ENCODE measurements at regions not wholly inside any gene's neighbourhood (a gene's known extent, or its start where the extent isn't known, plus 50 kb on each side); places are given as distances from the start of the nearest gene placed in this dataset.
"Not testable (repeated sequence)": the region's sequence is repeated elsewhere in the genome, so short reads cannot be mapped to it uniquely, and the experiment has no call there.

GRCh38 chr9:31916591-31917241, 467.7 kb upstream of the ACO1 start:
- DNase-seq (ENCODE audit: missing footprints) (no peak), ATAC-seq (no peak)
- intact Hi-C loops (cut with DNase I), result no loop called here

GRCh38 chr9:31937737-31938136, 446.7 kb upstream of the ACO1 start:
- ATAC-seq; intact Hi-C loops (cut with DNase I): not testable (repeated sequence)

GRCh38 chr9:31950756-31951155, 433.7 kb upstream of the ACO1 start:
- ATAC-seq (no peak), DNase-seq (ENCODE audit: missing footprints) (no peak)
- intact Hi-C loops (cut with DNase I), result no loop called here

More at GRCh38 chr9:31937737-31938136, 446.7 kb upstream of the ACO1 start:
- not testable (repeated sequence) for DNase-seq (ENCODE audit: missing footprints)

- no peak for DNase-seq (ENCODE audit: missing footprints)
- ATAC-seq, result no peak
- intact Hi-C loops (cut with DNase I), result no loop called here
Measured at GRCh38 chr9:31958572-31958971, 425.9 kb upstream of the ACO1 start.

DNA sequence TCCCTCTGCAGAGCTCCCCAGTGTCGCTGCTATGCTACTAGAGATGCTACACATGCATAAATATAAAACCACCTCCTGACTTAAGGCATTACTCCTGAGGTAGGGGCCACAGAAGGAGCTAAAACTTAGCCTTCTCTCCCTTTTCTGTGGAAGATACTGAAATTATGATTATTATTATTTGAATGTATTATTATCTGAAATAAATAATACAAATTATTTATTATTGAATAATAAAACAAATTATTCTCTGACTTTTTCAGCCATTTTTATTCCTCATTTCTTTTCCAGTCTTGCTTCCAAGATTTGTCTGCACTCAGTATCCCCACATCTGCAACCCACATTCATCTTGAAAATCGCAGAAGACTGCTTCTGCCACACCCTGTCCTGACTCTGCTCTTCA, 414.9 kb upstream of the ACO1 start:
- DNase-seq (ENCODE audit: missing footprints) (no peak), ATAC-seq (no peak)
- intact Hi-C loops (cut with DNase I), result no loop called here

DNA sequence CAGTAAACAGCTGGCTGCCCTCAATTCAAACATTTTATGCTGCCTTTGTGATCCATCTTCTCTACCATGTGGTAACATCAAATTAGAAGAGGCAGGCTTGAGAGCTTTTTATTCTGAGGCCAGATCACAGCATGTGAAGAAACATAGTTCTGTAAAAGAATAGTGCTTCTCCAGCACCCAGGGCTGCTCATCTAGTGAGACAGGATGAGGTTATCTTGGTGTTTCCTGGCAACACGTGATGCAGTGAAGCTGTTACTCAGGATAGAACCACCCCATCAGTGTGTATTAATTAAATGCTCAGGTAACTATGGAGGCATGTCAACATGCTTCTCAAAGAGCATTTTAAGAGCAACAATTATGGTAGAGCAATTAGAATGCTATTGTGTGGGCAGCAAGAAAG, 400.5 kb upstream of the ACO1 start:
- DNase-seq (ENCODE audit: missing footprints) (no peak), ATAC-seq (no peak)
- intact Hi-C loops (cut with DNase I), result no loop called here

DNA sequence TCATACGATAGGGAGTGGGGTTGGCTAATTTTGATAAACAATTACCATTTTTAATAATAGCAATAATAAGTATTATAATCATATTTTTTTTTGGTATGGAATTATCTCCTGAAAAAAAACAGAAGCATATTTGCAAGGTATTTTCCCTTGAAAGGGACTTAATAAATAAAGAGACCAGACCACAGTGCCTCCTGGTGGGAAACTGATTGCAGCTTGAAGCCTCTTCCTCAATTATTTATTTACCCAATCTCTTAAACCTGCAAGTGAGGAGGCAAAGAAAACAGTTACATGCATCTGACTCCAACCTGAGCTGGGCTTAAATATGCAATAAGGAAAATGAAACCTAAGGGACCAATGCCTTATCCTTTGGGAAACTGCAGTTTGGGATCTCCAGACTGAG, 388.1 kb upstream of the ACO1 start:
- DNase-seq (ENCODE audit: missing footprints) (no peak), ATAC-seq (no peak)
- intact Hi-C loops (cut with DNase I), result no loop called here

- intact Hi-C loops (cut with DNase I), result no loop called here
- no peak for ATAC-seq
Measured at GRCh38 chr9:32004431-32005076, 379.9 kb upstream of the ACO1 start.

DNA sequence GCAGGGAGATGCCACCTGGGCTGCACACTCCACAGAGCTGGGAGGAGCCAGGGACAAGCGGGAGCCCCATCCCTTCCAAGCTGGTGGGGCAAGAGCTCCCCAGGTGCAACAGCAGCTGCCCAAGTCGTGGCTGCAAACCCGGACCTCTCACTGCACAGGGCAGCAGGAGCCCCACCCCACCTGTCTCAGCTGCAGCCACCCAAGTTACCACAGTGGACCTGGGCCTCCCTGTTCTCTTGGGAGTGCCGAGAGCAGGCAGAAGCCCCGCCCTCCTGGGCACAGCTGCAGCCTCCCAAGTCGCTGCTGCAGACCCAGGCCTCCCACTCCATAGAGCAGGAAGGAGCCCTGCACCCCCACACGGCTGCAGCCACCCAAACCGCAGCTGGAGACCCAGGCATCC, 374.1 kb upstream of the ACO1 start:
- no peak for ATAC-seq
- DNase-seq (ENCODE audit: missing footprints), result no peak
- intact Hi-C loops (cut with DNase I), result no loop called here

More at GRCh38 chr9:32004431-32005076, 379.9 kb upstream of the ACO1 start:
- no peak for DNase-seq (ENCODE audit: missing footprints)

DNA sequence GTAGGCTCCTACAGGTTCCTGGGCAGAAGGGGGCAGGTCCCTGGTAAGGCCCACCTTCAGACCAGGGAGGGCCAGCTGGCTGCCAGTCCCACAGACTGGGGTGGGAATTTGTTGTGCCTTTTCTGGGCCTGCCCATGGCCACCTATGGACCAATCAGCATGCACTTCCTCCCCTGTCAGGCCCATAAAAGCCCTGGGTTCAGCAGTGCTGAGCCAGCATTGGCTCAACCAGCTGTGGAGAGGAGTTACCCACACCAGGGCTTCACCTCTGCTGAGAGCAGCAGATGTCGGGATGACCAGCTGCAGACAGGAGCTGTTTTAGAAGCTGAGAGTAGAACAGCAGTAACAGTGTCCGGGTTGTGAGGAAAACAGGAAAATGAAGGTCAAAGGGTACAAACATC, 373.4 kb upstream of the ACO1 start:
- intact Hi-C loops (cut with DNase I), result no loop called here
- DNase-seq (ENCODE audit: missing footprints) (no peak), ATAC-seq (no peak)

DNA sequence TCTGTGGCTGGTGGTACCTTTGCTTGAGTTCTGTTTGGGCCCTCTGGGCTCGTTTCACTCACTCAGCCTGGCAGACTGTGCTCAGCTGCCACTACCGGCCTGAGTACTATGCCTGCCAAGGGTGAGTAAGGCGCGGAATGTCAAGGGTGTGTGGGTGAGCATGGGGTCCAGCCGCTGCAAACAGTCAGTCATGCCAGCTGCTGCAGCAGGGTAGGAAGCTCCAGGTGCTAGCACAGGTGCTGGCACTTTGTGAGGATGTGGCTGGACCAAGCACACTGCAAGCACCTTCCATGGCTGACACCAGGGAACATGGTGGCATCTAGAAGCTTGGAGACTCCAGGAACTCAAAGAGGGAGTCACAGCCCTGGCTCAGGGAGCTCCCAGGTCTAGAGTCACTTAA, 368.6 kb upstream of the ACO1 start:
- intact Hi-C loops (cut with DNase I), result no loop called here
- ATAC-seq (no peak), DNase-seq (ENCODE audit: missing footprints) (no peak)

DNA sequence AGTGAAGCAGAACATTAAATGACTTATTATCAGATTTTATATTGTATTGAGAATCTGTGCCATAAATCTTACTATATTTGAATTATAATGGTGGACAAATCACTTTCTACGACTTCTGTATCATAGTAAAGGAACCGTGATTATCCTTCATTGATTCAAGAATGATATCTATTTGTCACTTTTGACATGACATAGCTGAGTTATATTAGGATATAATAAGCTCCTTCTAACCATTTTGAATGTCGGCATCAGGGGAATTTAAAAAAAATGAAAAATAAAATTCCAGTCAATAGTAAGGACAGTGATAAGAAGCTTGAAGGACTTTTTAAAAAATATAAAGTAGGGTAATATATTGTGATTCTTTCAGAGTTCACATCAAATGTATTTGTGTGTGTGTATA, 338.9 kb upstream of the ACO1 start:
- DNase-seq (ENCODE audit: missing footprints), result no peak
- intact Hi-C loops (cut with DNase I), result no loop called here

GRCh38 chr9:32067261-32067660, 317.2 kb upstream of the ACO1 start:
- ATAC-seq, result no peak
- intact Hi-C loops (cut with DNase I), result no loop called here
- no peak for DNase-seq (ENCODE audit: missing footprints)

More for the DNA sequence above, 338.9 kb upstream of the ACO1 start:
- no peak for ATAC-seq

DNA sequence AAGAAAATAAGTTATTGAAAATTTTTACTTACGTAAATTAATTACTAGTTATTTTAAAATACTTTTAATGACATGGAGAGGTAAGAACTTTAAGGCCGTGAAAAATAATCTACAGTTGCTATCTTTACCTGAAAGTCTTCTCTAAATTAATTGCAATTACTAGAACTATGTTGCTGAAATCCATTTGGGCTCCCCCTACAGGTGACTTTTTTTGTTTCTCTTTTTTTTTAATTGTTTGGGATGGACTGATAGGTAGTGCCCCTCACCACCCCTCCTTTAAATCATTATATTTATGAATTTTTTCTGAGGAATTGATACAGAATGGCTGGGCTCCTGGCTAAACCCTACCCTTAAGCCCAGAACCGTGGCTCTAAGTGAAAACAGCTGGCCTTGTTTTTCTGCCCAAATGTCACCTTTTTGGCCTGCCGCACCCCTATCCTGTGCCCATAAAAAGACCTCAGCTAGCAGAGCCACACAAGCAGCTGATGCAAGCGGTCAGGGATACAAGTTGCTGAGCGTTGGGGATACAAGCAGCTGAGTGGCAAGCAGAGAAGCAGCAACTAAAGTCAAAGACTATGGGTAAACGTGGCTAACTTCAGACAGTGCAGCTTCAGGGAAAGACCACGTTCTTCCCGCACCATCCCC, 315.2 kb upstream of the ACO1 start:
- intact Hi-C loops (cut with DNase I), result no loop called here
- DNase-seq (ENCODE audit: missing footprints), result no peak
- ATAC-seq, result no peak

DNA sequence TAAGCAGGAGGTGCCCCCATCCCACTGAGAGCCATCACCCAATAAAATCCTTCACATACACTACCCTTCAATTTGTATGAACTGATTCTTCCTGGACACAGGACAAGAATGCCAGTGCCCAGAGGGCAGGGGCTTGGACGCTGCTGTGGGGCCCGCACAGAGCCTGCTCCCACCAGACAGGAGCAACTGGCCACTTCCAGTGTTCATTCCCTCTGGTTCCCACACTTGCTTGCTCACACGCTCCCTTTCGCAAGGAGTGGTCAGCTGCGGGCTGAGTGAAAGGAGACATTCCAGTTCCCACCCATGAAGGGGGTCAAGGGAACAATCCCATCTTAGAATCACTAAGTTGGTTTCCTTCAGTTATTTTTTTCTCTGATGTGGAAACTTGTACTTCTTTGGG, 314.5 kb upstream of the ACO1 start:
- no peak for DNase-seq (ENCODE audit: missing footprints)
- intact Hi-C loops (cut with DNase I), result no loop called here
- no peak for ATAC-seq

DNA sequence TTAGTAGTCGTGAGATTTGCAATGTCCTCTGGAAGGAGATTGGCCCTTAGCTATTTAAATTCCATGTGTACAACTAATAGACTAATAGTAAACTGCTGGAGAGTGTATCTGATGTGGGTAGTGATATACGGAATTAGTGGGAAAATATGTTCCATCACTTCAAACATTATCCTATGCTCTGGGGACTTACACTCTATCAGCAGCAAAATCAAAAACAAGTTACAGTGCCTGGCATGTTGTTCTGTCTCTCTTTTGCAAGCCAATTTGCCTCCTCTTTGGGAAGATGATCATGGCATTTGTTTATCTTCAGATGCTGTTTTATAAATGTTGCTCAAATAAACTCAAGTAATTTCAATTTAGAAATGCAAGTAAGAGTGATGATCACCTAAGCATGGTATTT, 311.9 kb upstream of the ACO1 start:
- ATAC-seq, result no peak
- no peak for DNase-seq (ENCODE audit: missing footprints)
- intact Hi-C loops (cut with DNase I), result no loop called here

- DNase-seq (ENCODE audit: missing footprints) (no peak), ATAC-seq (no peak)
- intact Hi-C loops (cut with DNase I), result no loop called here
Measured at GRCh38 chr9:32092031-32092430, 292.4 kb upstream of the ACO1 start.

DNA sequence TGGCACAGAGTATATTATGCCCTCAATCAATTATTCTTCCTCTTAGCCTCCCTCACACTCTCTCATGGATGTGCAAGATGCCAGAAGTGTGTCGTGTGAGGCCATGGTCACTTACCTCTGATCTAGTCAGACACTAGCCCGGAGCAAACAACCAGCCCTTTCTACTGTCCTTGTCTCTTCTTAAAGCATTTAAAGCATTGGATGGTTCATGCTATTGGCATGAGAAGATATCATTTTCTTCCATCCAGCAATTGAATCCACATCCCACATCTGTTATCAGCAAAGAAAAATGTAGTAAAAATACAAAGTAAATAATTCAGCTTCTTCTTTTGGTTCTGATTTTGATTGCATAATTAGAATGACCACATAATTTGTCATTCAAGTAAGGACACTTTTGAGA, 267.2 kb upstream of the ACO1 start:
- intact Hi-C loops (cut with DNase I), result no loop called here
- DNase-seq (ENCODE audit: missing footprints), result no peak
- ATAC-seq, result no peak

- intact Hi-C loops (cut with DNase I), result no loop called here
- DNase-seq (ENCODE audit: missing footprints), result no peak
- no peak for ATAC-seq
Measured at GRCh38 chr9:32128546-32128945, 255.9 kb upstream of the ACO1 start.

GRCh38 chr9:32130709-32131108, 253.7 kb upstream of the ACO1 start:
- DNase-seq (ENCODE audit: missing footprints); ATAC-seq; intact Hi-C loops (cut with DNase I): not testable (repeated sequence)

All from Right ventricle myocardium inferior (tissue), 1 donor.